HEK293 (cell line): ENCODE measurements at regions not wholly inside any gene's neighbourhood (a gene's known extent, or its start where the extent isn't known, plus 50 kb on each side); places are given as distances from the start of the nearest gene placed in this dataset.

Experiments
- CTCF ChIA-PET: fragments of 350-600 bp; formaldehyde crosslinking; extraction: SDS; loops from one replicate; lab custom pipeline; 2021; ENCODE audit warnings: antibody characterized with exemption; lab: Yijun Ruan, JAX
- POLR2A ChIA-PET: fragments of 300-600 bp; formaldehyde crosslinking; extraction: SDS; loops from one replicate; lab custom pipeline; 2020; ENCODE audit warnings: antibody characterized with exemption, inconsistent platforms; lab: Yijun Ruan, JAX
- H3K27ac ChIP-seq: fragments of 200-500 bp; sonication (Bioruptor generic); 2 replicates; pipeline ENCODE4 v1.5.1; 2014; ENCODE audit warnings: low read depth, low read length, control low read depth, inconsistent platforms; ENCODE audit errors: extremely low read depth
- H3K36me3 ChIP-seq, 2 experiments: fragments of 200-500 bp in 1 of 2; sonication (Bioruptor generic) in 1 of 2; 1 replicate in 1 of 2; 2 replicates in 1 of 2; pipeline ENCODE4 v1.5.1; 2014 to 2017; ENCODE audit warnings: inconsistent platforms in 2 of 2, low read length in 2 of 2; ENCODE audit not compliant: control insufficient read depth in 2 of 2, insufficient read depth in 1 of 2
- H3K4me1 ChIP-seq: fragments of 200-500 bp; sonication (Bioruptor generic); 2 replicates; pipeline ENCODE4 v1.5.1; 2014; ENCODE audit warnings: mild to moderate bottlenecking, low read length, inconsistent platforms; ENCODE audit not compliant: control insufficient read depth, insufficient read depth
- H3K4me3 ChIP-seq: 2 replicates; pipeline ENCODE4 v1.5.1; 2011; ENCODE audit warnings: low read depth, mild to moderate bottlenecking, control low read depth, low read length, moderate library complexity
- H3K9me3 ChIP-seq: fragments of 200-500 bp; sonication (Bioruptor generic); 2 replicates; pipeline ENCODE4 v1.5.1; 2014; ENCODE audit warnings: low read depth, low read length, inconsistent platforms; ENCODE audit not compliant: control insufficient read depth, insufficient read depth
- BCL11A ChIP-seq: fragments of 450-650 bp; formaldehyde crosslinking; IDR thresholded peaks from 2 replicates; pipeline ENCODE4 v1.5.1; 2016; ENCODE audit warnings: low read depth, missing biosample characterization, missing genetic modification characterization
- GLIS1 ChIP-seq: fragments of 450-650 bp; formaldehyde crosslinking; IDR thresholded peaks from 2 replicates; pipeline ENCODE4 v1.5.1; 2016; ENCODE audit warnings: missing biosample characterization, missing genetic modification characterization
- KLF8 ChIP-seq: fragments of 450-650 bp; formaldehyde crosslinking; IDR thresholded peaks from 2 replicates; pipeline ENCODE4 v1.5.1; 2016; ENCODE audit warnings: missing biosample characterization, missing genetic modification characterization
- OVOL3 ChIP-seq: fragments of 450-650 bp; formaldehyde crosslinking; IDR thresholded peaks from 2 replicates; pipeline ENCODE4 v1.5.1; 2016; ENCODE audit warnings: missing biosample characterization, missing genetic modification characterization
- SCRT2 ChIP-seq: fragments of 450-650 bp; formaldehyde crosslinking; IDR thresholded peaks from 2 replicates; pipeline ENCODE4 v1.5.1; 2016; ENCODE audit warnings: missing biosample characterization, missing genetic modification characterization
- YY1 ChIP-seq: fragments of 450-650 bp; formaldehyde crosslinking; IDR thresholded peaks from 2 replicates; pipeline ENCODE4 v1.5.1; 2018; ENCODE audit warnings: missing biosample characterization, missing genetic modification characterization
- ZBTB21 ChIP-seq: fragments of 450-650 bp; formaldehyde crosslinking; IDR thresholded peaks from 2 replicates; pipeline ENCODE4 v1.5.1; 2017; ENCODE audit warnings: missing biosample characterization, missing genetic modification characterization
- ZEB2 ChIP-seq: fragments of 450-650 bp; formaldehyde crosslinking; IDR thresholded peaks from 2 replicates; pipeline ENCODE4 v1.5.1; 2016; ENCODE audit warnings: missing biosample characterization, missing genetic modification characterization
- ZNF155 ChIP-seq: fragments of 450-650 bp; formaldehyde crosslinking; IDR thresholded peaks from 2 replicates; pipeline ENCODE4 v1.5.1; 2016; ENCODE audit warnings: missing biosample characterization, missing genetic modification characterization
- ZNF311 ChIP-seq: fragments of 450-650 bp; formaldehyde crosslinking; IDR thresholded peaks from 2 replicates; pipeline ENCODE4 v1.5.1; 2017; ENCODE audit warnings: missing biosample characterization, missing genetic modification characterization, borderline replicate concordance
- ZNF341 ChIP-seq: fragments of 450-650 bp; formaldehyde crosslinking; IDR thresholded peaks from 2 replicates; pipeline ENCODE4; 2016; ENCODE audit warnings: low read depth, missing biosample characterization, missing genetic modification characterization
- ZNF423 ChIP-seq: fragments of 450-650 bp; formaldehyde crosslinking; IDR thresholded peaks from 2 replicates; pipeline ENCODE4 v1.5.1; 2016; ENCODE audit warnings: missing biosample characterization, missing genetic modification characterization
- ZNF48 ChIP-seq: fragments of 450-650 bp; formaldehyde crosslinking; IDR thresholded peaks from 2 replicates; pipeline ENCODE4 v1.5.1; 2016; ENCODE audit warnings: missing biosample characterization, missing genetic modification characterization
- ZNF514 ChIP-seq: fragments of 450-650 bp; formaldehyde crosslinking; IDR thresholded peaks from 2 replicates; pipeline ENCODE4 v1.5.1; 2016; ENCODE audit warnings: missing biosample characterization, missing genetic modification characterization
- ZNF521 ChIP-seq: fragments of 450-650 bp; formaldehyde crosslinking; IDR thresholded peaks from 2 replicates; pipeline ENCODE4 v1.5.1; 2017; ENCODE audit warnings: missing biosample characterization, mild to moderate bottlenecking, missing genetic modification characterization
- ZNF555 ChIP-seq: fragments of 450-650 bp; formaldehyde crosslinking; conservative IDR thresholded peaks from 2 replicates; pipeline ENCODE4 v1.5.1; 2017; ENCODE audit warnings: missing biosample characterization, mild to moderate bottlenecking, missing genetic modification characterization, inconsistent platforms
- ZNF558 ChIP-seq: fragments of 450-650 bp; formaldehyde crosslinking; IDR thresholded peaks from 2 replicates; pipeline ENCODE4 v1.5.1; 2016; ENCODE audit warnings: missing biosample characterization, missing genetic modification characterization
- ZNF626 ChIP-seq: fragments of 450-650 bp; sonication (Bioruptor Pico); formaldehyde crosslinking; IDR thresholded peaks from 2 replicates; pipeline ENCODE4 v1.5.1; 2018; ENCODE audit warnings: missing biosample characterization, missing genetic modification characterization, inconsistent platforms
- ZNF658 ChIP-seq: fragments of 450-650 bp; formaldehyde crosslinking; IDR thresholded peaks from 2 replicates; pipeline ENCODE4; 2016; ENCODE audit warnings: missing biosample characterization, missing genetic modification characterization
- ZNF776 ChIP-seq: fragments of 450-650 bp; formaldehyde crosslinking; IDR thresholded peaks from 2 replicates; pipeline ENCODE4 v1.5.0; 2017; ENCODE audit warnings: missing biosample characterization, missing genetic modification characterization, borderline replicate concordance
- ZNF843 ChIP-seq: fragments of 450-650 bp; formaldehyde crosslinking; IDR thresholded peaks from 2 replicates; pipeline ENCODE4 v1.5.1; 2016; ENCODE audit warnings: missing biosample characterization, missing genetic modification characterization
- TF ChIP-seq, protein P1 (sequence below): fragments of 450-650 bp; formaldehyde crosslinking; IDR thresholded peaks from 2 replicates; pipeline ENCODE4 v1.5.1; 2017; ENCODE audit warnings: missing biosample characterization, missing genetic modification characterization
- TF ChIP-seq, protein P2 (sequence below): fragments of 450-650 bp; formaldehyde crosslinking; IDR thresholded peaks from 2 replicates; pipeline ENCODE4 v1.5.1; 2016; ENCODE audit warnings: missing biosample characterization, missing genetic modification characterization
- TF ChIP-seq, protein P3 (sequence below): IDR thresholded peaks from 2 replicates; pipeline ENCODE4 v1.6.1; 2011; ENCODE audit warnings: mild to moderate bottlenecking, low read depth, low read length, borderline replicate concordance
- TF ChIP-seq, protein P4 (sequence below): fragments of 450-650 bp; formaldehyde crosslinking; IDR thresholded peaks from 2 replicates; pipeline ENCODE4 v1.5.1; 2016; ENCODE audit warnings: missing biosample characterization, missing genetic modification characterization

DNA sequence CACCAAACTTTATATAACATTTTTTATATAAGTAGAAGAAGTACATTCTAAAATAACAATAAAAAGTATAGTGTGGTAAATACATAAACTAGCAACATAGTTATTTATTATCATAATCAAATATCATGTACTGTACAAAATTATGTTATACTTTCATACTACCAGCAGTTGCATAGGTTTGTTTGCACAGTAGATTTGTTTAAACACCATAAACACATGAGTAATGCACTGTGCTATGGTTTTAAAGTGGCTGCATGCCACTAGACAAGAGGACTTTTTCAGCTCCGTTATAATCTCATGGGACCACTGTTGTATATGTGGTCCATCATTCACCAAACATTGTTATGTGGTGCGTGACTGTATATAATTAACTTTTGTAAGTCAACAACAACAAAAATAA lies 137.6 kb downstream of the DRD1 start:
- ChIA-PET POLR2A (no interaction called here), CTCF (interaction anchor here (1.1 kb wide), 1 partner anchor 159 kb away, joined by 3 read pairs; no protein-coding TSS in a partner anchor)
- Histone ChIP-seq H3K4me3 (no peak overlapping the region), H3K27ac (no peak overlapping the region), H3K9me3 (no peaks in the 10 kb centered on the region), H3K4me1 (peaks cover 2% of the 10 kb centered on the region; the same call in 1 of the 2 replicates), H3K36me3 (no peaks in the 10 kb centered on the region)
- no peak for TF ChIP-seq SCRT2
- no peak for TF ChIP-seq OVOL3 (tag by site-specific recombination)
- no peak for TF ChIP-seq ZNF341 (tag by site-specific recombination)
- TF ChIP-seq YY1, result no peak
- TF ChIP-seq, protein P1, sequence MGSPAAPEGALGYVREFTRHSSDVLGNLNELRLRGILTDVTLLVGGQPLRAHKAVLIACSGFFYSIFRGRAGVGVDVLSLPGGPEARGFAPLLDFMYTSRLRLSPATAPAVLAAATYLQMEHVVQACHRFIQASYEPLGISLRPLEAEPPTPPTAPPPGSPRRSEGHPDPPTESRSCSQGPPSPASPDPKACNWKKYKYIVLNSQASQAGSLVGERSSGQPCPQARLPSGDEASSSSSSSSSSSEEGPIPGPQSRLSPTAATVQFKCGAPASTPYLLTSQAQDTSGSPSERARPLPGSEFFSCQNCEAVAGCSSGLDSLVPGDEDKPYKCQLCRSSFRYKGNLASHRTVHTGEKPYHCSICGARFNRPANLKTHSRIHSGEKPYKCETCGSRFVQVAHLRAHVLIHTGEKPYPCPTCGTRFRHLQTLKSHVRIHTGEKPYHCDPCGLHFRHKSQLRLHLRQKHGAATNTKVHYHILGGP (tag by site-specific recombination), result no peak
- no peak for TF ChIP-seq ZNF558 (tag by site-specific recombination)
- no peak for TF ChIP-seq ZNF521
- TF ChIP-seq ZNF311, result no peak
- TF ChIP-seq, protein P2, sequence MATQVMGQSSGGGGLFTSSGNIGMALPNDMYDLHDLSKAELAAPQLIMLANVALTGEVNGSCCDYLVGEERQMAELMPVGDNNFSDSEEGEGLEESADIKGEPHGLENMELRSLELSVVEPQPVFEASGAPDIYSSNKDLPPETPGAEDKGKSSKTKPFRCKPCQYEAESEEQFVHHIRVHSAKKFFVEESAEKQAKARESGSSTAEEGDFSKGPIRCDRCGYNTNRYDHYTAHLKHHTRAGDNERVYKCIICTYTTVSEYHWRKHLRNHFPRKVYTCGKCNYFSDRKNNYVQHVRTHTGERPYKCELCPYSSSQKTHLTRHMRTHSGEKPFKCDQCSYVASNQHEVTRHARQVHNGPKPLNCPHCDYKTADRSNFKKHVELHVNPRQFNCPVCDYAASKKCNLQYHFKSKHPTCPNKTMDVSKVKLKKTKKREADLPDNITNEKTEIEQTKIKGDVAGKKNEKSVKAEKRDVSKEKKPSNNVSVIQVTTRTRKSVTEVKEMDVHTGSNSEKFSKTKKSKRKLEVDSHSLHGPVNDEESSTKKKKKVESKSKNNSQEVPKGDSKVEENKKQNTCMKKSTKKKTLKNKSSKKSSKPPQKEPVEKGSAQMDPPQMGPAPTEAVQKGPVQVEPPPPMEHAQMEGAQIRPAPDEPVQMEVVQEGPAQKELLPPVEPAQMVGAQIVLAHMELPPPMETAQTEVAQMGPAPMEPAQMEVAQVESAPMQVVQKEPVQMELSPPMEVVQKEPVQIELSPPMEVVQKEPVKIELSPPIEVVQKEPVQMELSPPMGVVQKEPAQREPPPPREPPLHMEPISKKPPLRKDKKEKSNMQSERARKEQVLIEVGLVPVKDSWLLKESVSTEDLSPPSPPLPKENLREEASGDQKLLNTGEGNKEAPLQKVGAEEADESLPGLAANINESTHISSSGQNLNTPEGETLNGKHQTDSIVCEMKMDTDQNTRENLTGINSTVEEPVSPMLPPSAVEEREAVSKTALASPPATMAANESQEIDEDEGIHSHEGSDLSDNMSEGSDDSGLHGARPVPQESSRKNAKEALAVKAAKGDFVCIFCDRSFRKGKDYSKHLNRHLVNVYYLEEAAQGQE (tag by site-specific recombination), result no peak
- TF ChIP-seq ZBTB21 (tag by site-specific recombination), result no peak
- TF ChIP-seq ZNF626 (tag by site-specific recombination), result no peak

DNA sequence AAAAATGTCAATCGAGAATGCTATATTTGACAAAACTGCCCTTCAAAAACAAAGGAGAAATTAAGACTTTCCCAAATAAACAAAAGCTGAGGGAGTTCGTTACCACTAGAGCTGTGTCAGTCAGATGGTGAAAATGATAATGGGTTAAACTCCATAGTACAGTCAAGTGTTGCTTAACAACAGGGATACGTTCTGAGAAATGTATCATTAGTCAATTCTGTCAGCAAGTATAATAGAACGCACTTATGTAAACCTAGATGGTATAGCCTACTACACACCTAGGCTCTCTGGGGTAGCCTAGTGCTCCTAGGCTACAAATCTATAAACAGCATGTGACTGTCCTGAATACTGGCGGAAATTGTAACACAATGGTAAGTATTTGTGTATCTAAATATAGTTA lies 138.7 kb downstream of the DRD1 start:
- CTCF ChIA-PET, result interaction anchor here (0.8 to 1.1 kb wide), 2 partner anchors 11 to 160 kb away, joined by 3 read pairs; no protein-coding TSS in a partner anchor
- TF ChIP-seq ZNF776 (tag by site-specific recombination) (no peak), KLF8 (tag by site-specific recombination) (no peak), ZNF155 (tag by site-specific recombination) (no peak), ZNF423 (tag by site-specific recombination) (no peak)
- TF ChIP-seq, protein P3, sequence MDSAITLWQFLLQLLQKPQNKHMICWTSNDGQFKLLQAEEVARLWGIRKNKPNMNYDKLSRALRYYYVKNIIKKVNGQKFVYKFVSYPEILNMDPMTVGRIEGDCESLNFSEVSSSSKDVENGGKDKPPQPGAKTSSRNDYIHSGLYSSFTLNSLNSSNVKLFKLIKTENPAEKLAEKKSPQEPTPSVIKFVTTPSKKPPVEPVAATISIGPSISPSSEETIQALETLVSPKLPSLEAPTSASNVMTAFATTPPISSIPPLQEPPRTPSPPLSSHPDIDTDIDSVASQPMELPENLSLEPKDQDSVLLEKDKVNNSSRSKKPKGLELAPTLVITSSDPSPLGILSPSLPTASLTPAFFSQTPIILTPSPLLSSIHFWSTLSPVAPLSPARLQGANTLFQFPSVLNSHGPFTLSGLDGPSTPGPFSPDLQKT, result no peak
- Histone ChIP-seq H3K27ac (no peak overlapping the region), H3K4me3 (no peak overlapping the region), H3K9me3 (no peaks in the 10 kb centered on the region), H3K4me1 (peaks cover 2% of the 10 kb centered on the region; the same call in 1 of the 2 replicates), H3K36me3 (no peaks in the 10 kb centered on the region)
- POLR2A ChIA-PET, result no interaction called here

DNA sequence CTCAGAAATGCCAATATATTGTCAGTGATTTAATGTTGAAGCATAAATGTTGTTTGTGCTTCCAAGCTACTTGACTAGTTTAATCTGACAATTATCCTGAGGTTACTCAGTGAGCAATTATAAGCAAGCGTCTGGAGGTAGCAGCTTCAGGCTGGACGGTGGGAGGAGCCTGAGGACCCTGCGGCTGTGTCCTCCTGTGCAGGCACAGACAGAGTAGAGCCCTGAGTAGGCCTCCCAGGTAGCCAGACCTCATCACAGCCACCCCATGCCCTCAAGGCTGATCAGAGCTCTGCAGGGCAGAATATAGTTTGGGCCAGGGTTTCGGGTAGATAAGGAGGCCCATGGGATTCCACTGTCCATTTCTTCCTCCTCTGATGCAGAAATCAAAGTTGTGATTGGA lies 153.6 kb downstream of the DRD1 start:
- no peak overlapping the region for H3K27ac ChIP-seq
- POLR2A ChIA-PET, result interaction anchor here (1.0 kb wide), 1 partner anchor 88 kb away, joined by 4 read pairs; no protein-coding TSS in a partner anchor
- no peaks in the 10 kb centered on the region for H3K36me3 ChIP-seq
- CTCF ChIA-PET, result interaction anchor here (0.5 kb wide), 1 partner anchor 49 kb away, joined by 3 read pairs; no protein-coding TSS in a partner anchor
- H3K4me3 ChIP-seq, result no peak overlapping the region
- H3K4me1 ChIP-seq, result peaks cover 5% of the 10 kb centered on the region
- H3K9me3 ChIP-seq, result no peaks in the 10 kb centered on the region
- no peak for TF ChIP-seq ZEB2 (tag by site-specific recombination)
- no peak for TF ChIP-seq KLF8 (tag by site-specific recombination)
- no peak for TF ChIP-seq ZNF514 (tag by site-specific recombination)
- no peak for TF ChIP-seq BCL11A (tag by site-specific recombination)
- no peak for TF ChIP-seq ZNF843 (tag by site-specific recombination)
- TF ChIP-seq ZNF48 (tag by site-specific recombination), result no peak
- TF ChIP-seq YY1, result no peak
- TF ChIP-seq, protein P4, sequence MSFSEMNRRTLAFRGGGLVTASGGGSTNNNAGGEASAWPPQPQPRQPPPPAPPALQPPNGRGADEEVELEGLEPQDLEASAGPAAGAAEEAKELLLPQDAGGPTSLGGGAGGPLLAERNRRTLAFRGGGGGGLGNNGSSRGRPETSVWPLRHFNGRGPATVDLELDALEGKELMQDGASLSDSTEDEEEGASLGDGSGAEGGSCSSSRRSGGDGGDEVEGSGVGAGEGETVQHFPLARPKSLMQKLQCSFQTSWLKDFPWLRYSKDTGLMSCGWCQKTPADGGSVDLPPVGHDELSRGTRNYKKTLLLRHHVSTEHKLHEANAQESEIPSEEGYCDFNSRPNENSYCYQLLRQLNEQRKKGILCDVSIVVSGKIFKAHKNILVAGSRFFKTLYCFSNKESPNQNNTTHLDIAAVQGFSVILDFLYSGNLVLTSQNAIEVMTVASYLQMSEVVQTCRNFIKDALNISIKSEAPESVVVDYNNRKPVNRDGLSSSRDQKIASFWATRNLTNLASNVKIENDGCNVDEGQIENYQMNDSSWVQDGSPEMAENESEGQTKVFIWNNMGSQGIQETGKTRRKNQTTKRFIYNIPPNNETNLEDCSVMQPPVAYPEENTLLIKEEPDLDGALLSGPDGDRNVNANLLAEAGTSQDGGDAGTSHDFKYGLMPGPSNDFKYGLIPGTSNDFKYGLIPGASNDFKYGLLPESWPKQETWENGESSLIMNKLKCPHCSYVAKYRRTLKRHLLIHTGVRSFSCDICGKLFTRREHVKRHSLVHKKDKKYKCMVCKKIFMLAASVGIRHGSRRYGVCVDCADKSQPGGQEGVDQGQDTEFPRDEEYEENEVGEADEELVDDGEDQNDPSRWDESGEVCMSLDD (tag by site-specific recombination), result no peak
- no peak for TF ChIP-seq GLIS1 (tag by site-specific recombination)
- TF ChIP-seq ZNF658, result no peak
- TF ChIP-seq ZNF555 (tag by site-specific recombination), result no peak
